ENCODE measurements at regions not wholly inside any gene's neighbourhood (a gene's known extent, or its start where the extent isn't known, plus 50 kb on each side); places are given as distances from the start of the nearest gene placed in this dataset.

GRCh38 chr5:88967633-88968585 lies 84.9 kb upstream of the MEF2C start:
- Histone ChIP-seq H3K36me3 (no peaks in the 10 kb centered on the region), H3K27ac (no peak overlapping the region), H3K4me3 (no peak overlapping the region), H3K27me3 (no peaks in the 10 kb centered on the region), H3K4me1 (no peaks in the 10 kb centered on the region), H3K9me3 (no peaks in the 10 kb centered on the region)
- TF ChIP-seq EP300 (IDR thresholded peaks at IDR 0.05): no peak
- no peak for TF ChIP-seq CTCF (IDR thresholded peaks at IDR 0.05)
- no peak for TF ChIP-seq POLR2A (IDR thresholded peaks at IDR 0.05)
- no peak for TF ChIP-seq POLR2AphosphoS5 (IDR thresholded peaks at IDR 0.05)
- no peak for ATAC-seq
- 92 to 94% methylated on average over 2 to 3 of the region's 3 CpGs for WGBS, 2 donors (ENCODE audit: low coverage in 1 of 2)

- Histone ChIP-seq H3K4me3 (no peak overlapping the region), H3K9me3 (no peaks in the 10 kb centered on the region), H3K27me3 (no peaks in the 10 kb centered on the region), H3K27ac (no peak overlapping the region), H3K36me3 (no peaks in the 10 kb centered on the region), H3K4me1 (peaks cover 0 to 6% (median 0%) of the 10 kb centered on the region in 3 donors)
- 63 to 78% methylated on average over 1 of the region's 1 CpG for WGBS, 2 donors (ENCODE audit: low coverage in 1 of 2)
- ATAC-seq: no peak
- TF ChIP-seq EP300 (IDR thresholded peaks at IDR 0.05) (no peak), CTCF (IDR thresholded peaks at IDR 0.05) (no peak), POLR2AphosphoS5 (IDR thresholded peaks at IDR 0.05) (no peak), POLR2A (IDR thresholded peaks at IDR 0.05) (no peak)
Measured at GRCh38 chr5:88964831-88965230, 81.8 kb upstream of the MEF2C start.

GRCh38 chr5:88957013-88957412 lies 74.0 kb upstream of the MEF2C start:
- no peak for ATAC-seq
- 34 to 42% methylated on average over 3 of the region's 3 CpGs for WGBS, 2 donors (ENCODE audit: low coverage in 1 of 2)
- TF ChIP-seq CTCF (IDR thresholded peaks at IDR 0.05): no peak
- no peak for TF ChIP-seq POLR2A (IDR thresholded peaks at IDR 0.05)
- TF ChIP-seq POLR2AphosphoS5 (IDR thresholded peaks at IDR 0.05): no peak
- no peak for TF ChIP-seq EP300 (IDR thresholded peaks at IDR 0.05)

GRCh38 chr5:88956416-88956815 lies 73.4 kb upstream of the MEF2C start:
- peaks cover 0 to 36% (median 2%) of the 10 kb centered on the region in 3 donors for H3K4me1 ChIP-seq

More at GRCh38 chr5:88957013-88957412, 74.0 kb upstream of the MEF2C start:
- H3K9me3 ChIP-seq: no peaks in the 10 kb centered on the region
- H3K36me3 ChIP-seq: no peaks in the 10 kb centered on the region
- no peaks in the 10 kb centered on the region for H3K27me3 ChIP-seq
- no peak overlapping the region for H3K27ac ChIP-seq
- H3K4me3 ChIP-seq: no peak overlapping the region
- H3K4me1 ChIP-seq: peaks cover 0 to 30% (median 2%) of the 10 kb centered on the region in 3 donors

More at GRCh38 chr5:88956416-88956815, 73.4 kb upstream of the MEF2C start:
- no peak for ATAC-seq
- no peak for TF ChIP-seq EP300 (IDR thresholded peaks at IDR 0.05)
- TF ChIP-seq POLR2AphosphoS5 (IDR thresholded peaks at IDR 0.05): no peak
- no peak for TF ChIP-seq CTCF (IDR thresholded peaks at IDR 0.05)
- no peak for TF ChIP-seq POLR2A (IDR thresholded peaks at IDR 0.05)
- Histone ChIP-seq H3K4me3 (no peak overlapping the region), H3K27me3 (no peaks in the 10 kb centered on the region), H3K36me3 (no peaks in the 10 kb centered on the region), H3K27ac (no peak overlapping the region), H3K9me3 (no peaks in the 10 kb centered on the region)
- 90 to 91% methylated on average over 2 of the region's 2 CpGs for WGBS, 2 donors (ENCODE audit: low coverage in 1 of 2)
